KOPT-K1 (cell line): ENCODE measurements at regions not wholly inside any gene's neighbourhood (a gene's known extent, or its start where the extent isn't known, plus 50 kb on each side); places are given as distances from the start of the nearest gene placed in this dataset.
"Not testable (repeated sequence)": the region's sequence is repeated elsewhere in the genome, so short reads cannot be mapped to it uniquely, and the experiment has no call there.

Experiments used
- H3K27ac ChIP-seq: fragments of 200-600 bp; sonication (generic); 2 replicates; pipeline ENCODE4 v1.5.1; 2016; ENCODE audit warnings: antibody characterized with exemption, mild to moderate bottlenecking, low read depth, low read length; ENCODE audit not compliant: poor library complexity, severe bottlenecking
- H3K36me3 ChIP-seq: fragments of 200-600 bp; sonication (generic); 2 replicates; pipeline ENCODE4 v1.5.1; 2017; ENCODE audit warnings: antibody characterized with exemption, mild to moderate bottlenecking, low read length, moderate library complexity; ENCODE audit not compliant: insufficient read depth
- H3K9me3 ChIP-seq: fragments of 200-600 bp; sonication (generic); 2 replicates; pipeline ENCODE4 v1.5.1; 2017; ENCODE audit warnings: antibody characterized with exemption, low read length, mild to moderate bottlenecking; ENCODE audit not compliant: insufficient read depth, poor library complexity, severe bottlenecking

DNA sequence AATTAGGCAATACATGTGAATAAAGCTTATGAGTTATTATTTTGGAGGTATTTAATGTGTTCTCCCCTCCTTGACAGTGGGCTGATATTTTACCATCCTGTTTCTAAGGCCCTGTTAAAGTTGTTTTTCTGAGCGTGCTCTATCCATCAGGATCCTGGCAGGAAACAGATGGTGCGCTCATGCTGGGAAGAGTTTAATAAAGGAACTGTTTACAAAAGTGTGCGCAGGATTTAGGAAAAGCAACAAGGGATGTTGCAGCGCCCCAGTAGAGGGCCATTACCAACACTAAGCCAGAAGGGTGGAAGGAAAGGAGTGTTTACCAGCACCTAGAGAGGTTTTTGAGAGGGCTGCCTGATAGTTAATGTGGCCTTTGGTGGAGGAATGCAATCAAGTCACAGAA is 374.5 kb downstream of the KCNRG start:
- Histone ChIP-seq H3K9me3 (no peaks in the 10 kb centered on the region), H3K27ac (no peak overlapping the region), H3K36me3 (no peaks in the 10 kb centered on the region)

DNA sequence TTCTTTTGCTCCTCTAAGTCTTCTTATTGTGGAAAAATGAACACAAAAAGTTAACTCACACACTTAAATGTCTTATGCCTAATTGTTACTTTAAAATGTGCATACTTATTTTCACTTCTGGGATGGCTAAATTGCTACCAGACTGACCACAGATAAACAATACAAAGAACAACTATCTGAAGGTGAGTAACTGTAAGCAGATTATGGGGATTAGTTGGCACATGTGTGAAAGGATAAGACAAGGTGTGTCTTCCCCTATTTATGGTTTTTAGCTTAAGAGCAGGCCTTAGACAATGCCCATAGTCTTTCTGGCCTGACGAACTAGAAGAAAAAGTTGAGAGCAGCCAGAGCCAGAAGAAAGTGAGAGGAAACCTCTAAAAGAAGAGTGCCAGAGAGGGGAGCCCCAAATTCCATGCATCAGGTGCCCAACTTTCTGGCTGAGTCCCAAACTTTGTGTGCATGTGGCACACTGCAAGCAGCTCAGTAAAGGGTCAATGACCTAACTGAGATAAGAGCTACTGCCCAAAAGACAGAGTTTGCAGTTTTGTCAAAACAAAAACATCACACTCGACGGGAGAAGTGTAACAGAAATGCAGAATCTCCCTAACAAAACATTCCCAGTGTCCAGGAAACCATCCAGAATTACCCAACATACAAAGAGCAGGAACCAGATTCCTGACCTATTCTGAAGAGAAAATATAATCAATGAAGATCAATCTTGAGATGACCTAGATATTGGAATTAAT is 375.4 kb downstream of the KCNRG start:
- Histone ChIP-seq H3K9me3 (no peaks in the 10 kb centered on the region), H3K36me3 (no peaks in the 10 kb centered on the region), H3K27ac (no peak overlapping the region)

DNA sequence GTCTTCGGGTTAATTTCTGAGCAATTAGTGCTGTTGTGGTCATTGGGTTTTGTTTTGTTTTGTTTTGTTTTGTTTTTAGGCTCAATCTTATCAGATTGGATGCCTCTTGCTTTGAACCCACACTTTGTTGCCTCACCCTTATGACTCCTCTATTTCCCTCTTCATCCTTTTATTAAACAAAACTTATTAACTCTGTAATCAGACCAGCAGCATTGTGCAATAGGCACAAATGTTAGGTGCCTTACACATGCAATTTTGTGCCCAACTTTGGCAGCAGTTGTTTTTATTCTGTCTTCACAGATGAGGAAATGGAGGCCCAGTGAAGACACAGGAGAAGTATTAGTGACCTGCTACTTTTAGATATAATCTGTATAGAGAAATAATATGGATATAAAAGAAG is 377.7 kb downstream of the KCNRG start:
- Histone ChIP-seq H3K36me3 (no peaks in the 10 kb centered on the region), H3K27ac (no peak overlapping the region), H3K9me3 (no peaks in the 10 kb centered on the region)

DNA sequence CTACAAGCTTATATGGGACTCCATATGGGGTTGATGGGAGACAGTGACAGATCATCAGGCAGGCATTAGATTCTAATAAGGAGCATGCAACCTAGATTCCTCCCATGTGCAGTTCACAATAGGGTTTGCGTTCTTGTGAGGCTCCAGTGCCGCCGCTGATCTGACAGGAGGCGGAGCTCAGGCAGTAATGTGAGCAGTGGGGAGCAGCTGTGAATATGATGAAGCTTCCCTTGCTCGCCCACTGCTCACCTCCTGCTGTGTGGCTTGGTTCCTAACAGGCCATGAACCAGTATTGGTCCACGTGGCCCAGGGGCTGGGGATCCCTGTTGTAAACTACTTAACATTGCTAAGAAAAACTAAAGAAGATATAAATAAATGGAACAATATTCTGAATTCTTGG is 378.4 kb downstream of the KCNRG start:
- H3K9me3 ChIP-seq = no peaks in the 10 kb centered on the region
- H3K27ac ChIP-seq = no peak overlapping the region
- no peaks in the 10 kb centered on the region for H3K36me3 ChIP-seq

DNA sequence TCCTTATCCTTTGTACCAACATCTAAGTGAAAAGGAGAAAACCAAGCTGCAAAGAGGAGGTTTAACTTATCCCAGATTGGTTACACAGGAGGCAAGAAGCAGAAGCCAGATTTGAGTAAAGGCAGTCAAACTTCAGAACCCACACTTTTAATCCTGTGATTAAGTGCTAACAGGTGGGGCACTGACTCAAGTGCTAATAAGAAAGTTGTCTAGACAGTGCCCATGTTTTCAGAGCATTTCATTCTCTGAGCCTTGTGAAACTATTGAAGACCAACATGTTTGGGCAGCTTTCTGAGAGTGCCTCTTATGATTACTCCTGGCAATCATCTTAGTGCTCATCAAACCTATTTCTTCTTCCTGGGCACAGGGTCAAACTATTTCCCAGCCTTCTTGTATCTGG is 380.8 kb downstream of the KCNRG start:
- no peak overlapping the region for H3K27ac ChIP-seq
- no peaks in the 10 kb centered on the region for H3K36me3 ChIP-seq
- H3K9me3 ChIP-seq = no peaks in the 10 kb centered on the region

DNA sequence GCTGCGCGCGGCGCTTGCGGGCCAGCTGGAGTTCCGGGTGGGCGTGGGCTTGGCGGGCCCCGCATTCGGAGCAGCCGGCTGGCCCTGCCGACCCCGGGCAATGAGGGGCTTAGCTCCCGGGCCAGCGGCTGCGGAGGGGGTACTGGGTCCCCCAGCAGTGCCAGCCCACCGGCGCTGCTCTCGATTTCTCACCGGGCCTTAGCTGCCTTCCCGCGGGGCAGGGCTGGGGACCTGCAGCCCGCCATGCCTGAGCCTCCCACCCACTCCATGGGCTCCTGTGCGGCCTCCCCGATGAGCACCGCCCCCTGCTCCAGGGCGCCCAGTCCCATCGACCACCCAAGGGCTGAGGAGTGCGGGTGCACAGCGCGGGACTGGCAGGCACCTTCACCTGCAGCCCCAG is 381.4 kb downstream of the KCNRG start:
- H3K36me3 ChIP-seq, H3K27ac ChIP-seq: not testable (repeated sequence)

DNA sequence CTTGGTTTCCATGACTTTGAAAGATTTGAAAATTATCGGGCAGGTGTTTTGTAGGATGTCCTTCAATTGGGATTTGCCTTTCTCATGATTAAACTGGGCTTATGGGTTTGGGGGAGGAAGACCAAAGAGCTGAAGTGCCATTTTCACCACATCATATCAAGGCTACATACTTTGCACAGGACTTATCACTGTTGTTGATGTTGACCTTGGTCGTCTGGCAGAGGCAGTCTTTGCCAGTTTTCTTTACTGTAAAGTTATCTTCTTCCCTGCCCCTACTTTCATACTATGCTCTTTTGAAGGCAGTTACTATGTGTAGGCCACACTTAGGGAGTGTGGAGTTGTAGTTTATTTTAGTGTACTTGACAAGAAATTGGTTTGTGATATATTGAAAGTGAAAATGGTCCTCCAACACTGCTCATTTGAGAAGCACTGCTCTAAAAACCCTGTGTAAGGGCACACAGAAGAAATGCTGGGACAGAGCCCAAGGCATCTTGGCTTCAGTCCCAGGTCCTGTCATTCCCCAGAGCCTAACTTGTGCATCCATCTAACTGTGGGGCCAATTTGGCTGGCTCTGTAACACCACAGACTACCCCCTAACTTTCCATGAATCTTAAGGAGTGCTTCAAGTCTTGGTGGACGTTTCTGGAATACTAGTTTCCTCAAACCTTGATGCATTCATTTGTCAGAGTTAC is 384.9 kb downstream of the KCNRG start:
- no peaks in the 10 kb centered on the region for H3K9me3 ChIP-seq
- H3K36me3 ChIP-seq = no peaks in the 10 kb centered on the region
- H3K27ac ChIP-seq = no peak overlapping the region

More for the DNA sequence above, 381.4 kb downstream of the KCNRG start:
- not testable (repeated sequence) for H3K9me3 ChIP-seq

DNA sequence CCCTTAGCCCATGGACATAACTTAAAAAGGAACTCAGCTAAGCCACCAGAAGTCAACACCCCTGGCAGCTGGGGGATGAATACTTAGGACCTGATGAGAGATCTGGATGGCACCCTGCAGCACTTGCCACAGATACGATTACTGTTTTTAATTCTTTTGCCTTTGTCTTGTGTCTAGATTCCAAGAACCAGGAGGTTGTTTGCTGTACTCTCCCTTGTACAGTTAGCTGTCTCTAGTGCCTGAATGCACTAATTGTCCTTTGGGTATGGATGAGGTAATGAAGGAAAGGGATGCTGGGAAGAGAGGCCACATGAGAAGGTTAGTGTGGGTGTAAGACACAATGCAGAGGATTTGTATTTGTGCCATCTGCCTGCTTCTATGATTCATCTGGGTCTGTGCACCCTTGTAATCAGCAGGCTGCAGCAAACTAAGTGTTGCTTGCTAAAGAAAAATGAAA is 385.8 kb downstream of the KCNRG start:
- H3K27ac ChIP-seq = no peak overlapping the region
- no peaks in the 10 kb centered on the region for H3K9me3 ChIP-seq
- no peaks in the 10 kb centered on the region for H3K36me3 ChIP-seq

DNA sequence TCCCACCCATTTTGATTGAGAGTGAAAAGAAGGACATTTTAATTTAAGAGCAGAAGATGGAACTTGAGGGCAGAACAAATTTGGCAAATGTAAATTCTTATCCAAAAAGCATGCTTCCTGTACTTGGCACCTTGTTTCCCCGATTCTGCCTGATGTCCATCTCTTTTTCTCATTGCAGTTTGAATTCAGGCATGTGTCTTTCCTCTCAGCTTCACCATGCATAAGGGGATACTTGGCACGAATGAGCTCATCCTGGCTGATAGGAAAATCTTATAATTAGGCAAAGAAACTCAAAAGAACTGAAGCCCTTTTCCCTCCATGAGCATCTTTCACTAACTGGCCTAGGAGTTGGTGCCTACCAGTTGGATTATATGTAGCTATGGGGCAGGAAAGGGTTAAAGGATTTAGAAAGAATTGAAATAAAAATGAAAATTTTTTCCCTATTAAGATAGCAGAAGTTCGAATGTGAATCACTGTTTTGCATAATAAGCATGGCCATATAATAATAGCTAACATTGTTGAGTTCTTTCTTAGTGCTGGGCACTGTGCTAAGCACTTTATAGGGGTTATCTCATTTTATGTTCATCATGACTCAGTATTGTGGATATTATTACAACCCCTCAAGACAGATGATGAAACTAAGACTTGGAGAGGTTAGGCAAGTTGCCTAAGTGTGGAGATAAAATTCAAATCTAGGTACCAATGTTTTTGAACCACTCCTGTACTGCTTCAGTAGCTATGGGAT is 386.6 kb downstream of the KCNRG start:
- Histone ChIP-seq H3K9me3 (no peaks in the 10 kb centered on the region), H3K36me3 (no peaks in the 10 kb centered on the region), H3K27ac (no peak overlapping the region)

DNA sequence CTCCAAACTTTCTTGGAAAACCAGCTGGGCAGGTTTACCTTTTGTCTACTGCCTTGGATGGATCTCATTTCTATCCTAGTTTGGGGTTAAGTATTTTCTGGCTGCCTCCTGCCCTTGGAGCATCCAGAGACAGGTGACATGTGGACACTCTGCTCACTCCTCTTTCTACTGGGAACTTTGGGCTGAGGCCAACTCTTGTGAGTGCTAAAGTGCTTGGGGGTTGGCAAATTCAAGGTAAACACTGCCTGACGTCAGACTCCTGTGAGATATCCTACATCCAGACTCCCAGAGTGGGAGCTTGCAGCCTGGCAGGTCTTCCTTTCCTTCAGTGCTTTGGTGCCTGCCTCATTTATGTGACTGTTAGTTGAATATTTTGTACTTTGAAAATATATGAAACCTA is 388.1 kb downstream of the KCNRG start:
- H3K9me3 ChIP-seq = no peaks in the 10 kb centered on the region
- H3K36me3 ChIP-seq = no peaks in the 10 kb centered on the region
- no peak overlapping the region for H3K27ac ChIP-seq

DNA sequence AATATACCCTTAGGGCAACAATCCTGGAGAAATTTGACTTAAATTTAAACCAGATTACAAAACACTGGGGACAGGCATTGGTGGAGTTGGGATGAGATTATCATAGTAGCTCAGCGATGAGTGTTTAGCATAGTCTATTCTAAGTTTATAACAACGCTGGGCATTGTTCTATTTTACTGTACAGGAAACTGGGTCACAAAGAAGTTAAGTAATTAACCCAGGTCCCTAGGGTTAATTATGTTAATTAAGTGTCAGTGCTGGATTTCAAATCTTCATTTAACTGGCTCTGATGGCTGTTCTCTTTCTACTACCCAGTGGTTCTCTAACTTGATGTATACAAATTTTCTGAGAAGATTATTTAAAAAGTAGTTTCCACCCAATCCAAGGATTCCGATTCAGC is 388.9 kb downstream of the KCNRG start:
- no peaks in the 10 kb centered on the region for H3K9me3 ChIP-seq
- no peaks in the 10 kb centered on the region for H3K36me3 ChIP-seq
- H3K27ac ChIP-seq = no peak overlapping the region

DNA sequence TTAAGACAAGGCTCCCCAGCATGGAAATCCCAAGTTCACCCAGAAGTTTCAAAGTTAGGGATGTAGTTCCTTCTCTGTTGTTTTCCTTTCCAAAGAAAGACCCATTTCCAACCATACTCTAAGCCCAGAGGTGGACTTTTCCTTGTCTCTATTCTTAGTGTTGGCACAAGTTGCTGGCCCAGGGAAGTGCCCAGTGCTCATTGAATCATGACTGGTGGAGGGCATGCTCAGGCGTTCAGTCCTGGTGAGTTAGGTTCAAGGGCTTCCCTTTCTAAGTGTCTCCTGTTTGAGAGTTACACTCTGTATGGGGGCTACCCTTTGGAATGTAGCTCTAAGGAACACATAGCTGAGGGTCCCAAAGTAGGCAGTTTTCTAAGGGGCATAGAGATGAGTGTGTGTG is 389.5 kb downstream of the KCNRG start:
- no peaks in the 10 kb centered on the region for H3K36me3 ChIP-seq
- H3K27ac ChIP-seq = no peak overlapping the region
- H3K9me3 ChIP-seq = no peaks in the 10 kb centered on the region

DNA sequence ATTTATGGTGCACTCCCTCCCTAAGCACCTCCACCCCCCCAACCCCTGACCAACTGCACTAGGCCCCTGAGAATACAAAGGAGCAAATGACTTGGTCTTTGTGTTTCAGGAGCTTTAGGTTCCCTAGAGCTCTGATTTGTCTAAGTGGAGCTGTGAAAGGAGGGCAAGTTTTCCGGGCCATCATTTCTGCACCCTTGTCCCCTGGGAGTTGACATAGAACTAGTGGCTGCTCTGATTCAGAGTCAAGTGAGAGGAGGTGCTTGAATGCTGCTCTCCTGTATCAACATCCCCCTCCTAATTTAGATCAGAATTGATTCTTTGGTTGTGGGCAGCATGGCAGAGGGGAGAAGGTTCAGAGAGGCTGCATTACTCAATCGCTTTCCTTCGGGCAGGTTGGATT is 391.6 kb downstream of the KCNRG start:
- Histone ChIP-seq H3K9me3 (no peaks in the 10 kb centered on the region), H3K27ac (no peak overlapping the region), H3K36me3 (no peaks in the 10 kb centered on the region)

DNA sequence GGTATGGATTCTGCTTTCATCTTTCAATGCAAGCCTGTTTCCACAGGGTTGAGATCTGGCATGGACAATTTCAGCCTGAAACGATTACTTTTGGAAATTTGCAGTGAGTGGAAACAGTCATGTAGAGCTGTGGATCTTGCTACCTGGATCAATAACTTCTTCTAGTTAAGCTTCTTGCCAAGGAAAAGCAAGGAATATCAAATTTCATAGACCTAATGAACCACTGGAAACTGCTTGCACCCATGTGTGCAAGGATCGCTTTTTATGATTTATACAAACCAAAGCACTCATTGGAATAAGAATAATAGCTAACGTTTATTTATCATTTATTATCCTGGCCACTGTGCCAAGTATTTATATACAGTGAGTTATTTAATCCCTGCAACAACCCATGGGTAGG is 392.8 kb downstream of the KCNRG start:
- no peaks in the 10 kb centered on the region for H3K36me3 ChIP-seq
- no peak overlapping the region for H3K27ac ChIP-seq
- no peaks in the 10 kb centered on the region for H3K9me3 ChIP-seq

DNA sequence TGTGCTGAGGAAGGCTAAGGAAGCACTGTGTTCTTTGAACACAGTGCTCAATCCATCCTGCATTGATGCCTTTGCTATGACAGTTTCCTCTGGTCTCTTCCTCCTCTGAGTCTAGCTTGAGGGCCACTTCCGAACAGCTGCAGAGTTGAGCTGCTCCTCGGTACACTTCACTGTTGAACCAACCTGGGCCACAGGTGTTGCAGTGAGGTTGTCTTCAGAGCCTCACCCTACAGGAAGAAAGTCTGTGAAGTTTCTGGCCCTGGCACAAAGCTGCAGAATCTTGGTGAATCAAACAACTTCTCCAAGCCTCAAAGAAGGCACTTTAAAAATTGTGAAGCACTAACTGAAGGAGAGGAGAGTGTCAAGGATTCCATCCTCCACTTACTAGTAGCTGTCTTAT is 394.0 kb downstream of the KCNRG start:
- H3K27ac ChIP-seq = no peak overlapping the region
- H3K36me3 ChIP-seq = no peaks in the 10 kb centered on the region
- no peaks in the 10 kb centered on the region for H3K9me3 ChIP-seq
